GM10248 (cell line): ENCODE measurements at regions not wholly inside any gene's neighbourhood (a gene's known extent, or its start where the extent isn't known, plus 50 kb on each side); places are given as distances from the start of the nearest gene placed in this dataset.

Experiments
- CTCF ChIA-PET: fragments of 300-600 bp; sonication (Branson Sonifier 250); formaldehyde crosslinking; extraction: SDS; loops from one replicate; lab custom pipeline; 2021; ENCODE audit warnings: antibody characterized with exemption; lab: Yijun Ruan, JAX
- POLR2A ChIA-PET: fragments of 350-650 bp; sonication (Branson Sonifier 250); formaldehyde crosslinking; extraction: SDS; loops from one replicate; lab custom pipeline; 2020; ENCODE audit warnings: antibody characterized with exemption; lab: Yijun Ruan, JAX
- DNase-seq: peaks from one replicate; pipeline ENCODE4 v3.0.0; 2012; ENCODE audit errors: extremely low spot score
- CTCF ChIP-seq: IDR thresholded peaks from 2 replicates; pipeline ENCODE4 v1.5.1; 2012; ENCODE audit warnings: mild to moderate bottlenecking, low read depth; ENCODE audit errors: extremely low read depth, missing control alignments, control extremely low read depth

GRCh38 chr10:33880291-33880690, 545.8 kb upstream of the NRP1 start:
- POLR2A ChIA-PET, result no interaction called here
- CTCF ChIA-PET, result interaction anchor here (1.7 kb wide), 1 partner anchor 14 kb away, joined by 4 read pairs; no protein-coding TSS in a partner anchor
- TF ChIP-seq CTCF, result no peak
- no peak for DNase-seq

DNA sequence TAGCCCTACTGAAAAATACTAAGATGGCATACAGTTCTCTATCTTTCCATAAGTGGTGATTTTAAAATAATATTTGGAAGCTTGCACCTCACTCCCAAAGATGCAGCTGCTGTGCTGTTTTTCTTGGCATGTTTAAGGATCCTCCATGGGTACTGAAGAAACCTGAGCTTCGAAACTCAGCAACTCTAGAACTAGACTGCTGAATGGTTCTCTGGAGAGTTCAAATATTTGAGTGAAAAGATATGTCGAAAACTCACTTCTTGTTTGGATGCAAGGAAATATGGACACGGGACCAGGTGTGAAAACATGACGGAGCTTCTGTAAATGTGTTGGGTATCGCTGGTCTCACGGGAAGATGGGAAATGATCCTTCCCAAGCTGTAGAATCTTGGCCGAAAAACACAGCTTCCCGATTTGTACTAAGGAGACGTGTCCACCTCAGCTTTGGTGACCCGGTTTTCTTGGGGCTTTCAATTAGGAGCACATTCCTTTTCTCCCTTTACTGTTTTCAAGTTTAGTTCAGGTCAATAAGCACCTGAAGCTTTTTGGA, 543.8 kb upstream of the NRP1 start:
- no peak for DNase-seq
- CTCF ChIA-PET, result no interaction called here
- POLR2A ChIA-PET, result no interaction called here
- TF ChIP-seq CTCF, result no peak

- CTCF ChIA-PET, result no interaction called here
- POLR2A ChIA-PET, result no interaction called here
- DNase-seq, result no peak
- no peak for TF ChIP-seq CTCF
Measured at GRCh38 chr10:33876584-33877400, 542.3 kb upstream of the NRP1 start.

- ChIA-PET POLR2A (no interaction called here), CTCF (no interaction called here)
- no peak for TF ChIP-seq CTCF
- DNase-seq, result no peak
Measured at GRCh38 chr10:33875924-33876583, 541.6 kb upstream of the NRP1 start.

GRCh38 chr10:33871061-33871956, 536.8 kb upstream of the NRP1 start:
- DNase-seq, result no peak
- no peak for TF ChIP-seq CTCF
- POLR2A ChIA-PET, result no interaction called here
- CTCF ChIA-PET, result no interaction called here

- ChIA-PET CTCF (no interaction called here), POLR2A (no interaction called here)
- TF ChIP-seq CTCF, result no peak
Measured at GRCh38 chr10:33869481-33869880, 535.0 kb upstream of the NRP1 start.

More at GRCh38 chr10:33869481-33869880, 535.0 kb upstream of the NRP1 start:
- DNase-seq, result no peak
